GM19324 (cell line): ENCODE measurements at regions not wholly inside any gene's neighbourhood (a gene's known extent, or its start where the extent isn't known, plus 50 kb on each side); places are given as distances from the start of the nearest gene placed in this dataset.
"Not testable (repeated sequence)": the region's sequence is repeated elsewhere in the genome, so short reads cannot be mapped to it uniquely, and the experiment has no call there.

Source experiments
- ATAC-seq: cut with Tn5 transposase; IDR thresholded peaks from one replicate; pipeline ENCODE4 v1.9.1; 2021; ENCODE audit warnings: mild to moderate bottlenecking, moderate library complexity; ENCODE audit not compliant: unreplicated experiment, low FRiP score

GRCh38 chr3:191958980-191959671, 498.2 kb downstream of the PYDC2 start:
- peak; percentile 89 for ATAC-seq

GRCh38 chr3:191959876-191960413, 499.0 kb downstream of the PYDC2 start:
- no peak for ATAC-seq

- ATAC-seq, result no peak
These were observed 500.1 kb downstream of the PYDC2 start for GRCh38 chr3:191961022-191961421.

- no peak for ATAC-seq
These were observed 500.6 kb downstream of the PYDC2 start for GRCh38 chr3:191961529-191961928.

GRCh38 chr3:191962324-191962723, 501.4 kb downstream of the PYDC2 start:
- ATAC-seq, result no peak

- ATAC-seq, result no peak
These were observed 502.2 kb downstream of the PYDC2 start for GRCh38 chr3:191963182-191963581.

GRCh38 chr3:191966556-191966955, 505.6 kb downstream of the PYDC2 start:
- ATAC-seq, result no peak

- ATAC-seq, result no peak
These were observed 507.3 kb downstream of the PYDC2 start for GRCh38 chr3:191968299-191968698.

GRCh38 chr3:191972714-191973398, 511.9 kb downstream of the PYDC2 start:
- ATAC-seq, result peak; percentile 56

- no peak for ATAC-seq
These were observed 512.9 kb downstream of the PYDC2 start for GRCh38 chr3:191973820-191974219.

GRCh38 chr3:191975936-191976335, 515.0 kb downstream of the PYDC2 start:
- ATAC-seq, result no peak

- ATAC-seq, result no peak
These were observed 519.5 kb downstream of the PYDC2 start for GRCh38 chr3:191980443-191980842.

GRCh38 chr3:191982481-191982880, 521.5 kb downstream of the PYDC2 start:
- no peak for ATAC-seq

- no peak for ATAC-seq
These were observed 524.7 kb downstream of the PYDC2 start for GRCh38 chr3:191985691-191986090.

GRCh38 chr3:191987831-191988350, 526.9 kb downstream of the PYDC2 start:
- ATAC-seq, result no peak

- ATAC-seq, result not testable (repeated sequence)
These were observed 533.0 kb downstream of the PYDC2 start for GRCh38 chr3:191993952-191994351.

- ATAC-seq, result no peak
These were observed 536.1 kb downstream of the PYDC2 start for GRCh38 chr3:191997093-191997492.

- no peak for ATAC-seq
These were observed 536.8 kb downstream of the PYDC2 start for GRCh38 chr3:191997579-191998268.

- ATAC-seq, result no peak
These were observed 540.3 kb downstream of the PYDC2 start for GRCh38 chr3:192001218-192001617.

GRCh38 chr3:192005989-192006388, 545.0 kb downstream of the PYDC2 start:
- no peak for ATAC-seq

GRCh38 chr3:192009903-192010302, 548.9 kb downstream of the PYDC2 start:
- ATAC-seq, result no peak
